SKM-1 treated with dmso at 0.1 percent for 144 hours (cell line): ENCODE measurements at regions not wholly inside any gene's neighbourhood (a gene's known extent, or its start where the extent isn't known, plus 50 kb on each side); places are given as distances from the start of the nearest gene placed in this dataset.
A peak's percentile ranks its signal among the peaks of the same experiment; 100 is the strongest.
"Not testable (repeated sequence)": the region's sequence is repeated elsewhere in the genome, so short reads cannot be mapped to it uniquely, and the experiment has no call there.

Source experiments
- DNase-seq: peaks from one replicate; lab custom pipeline; 2025; ENCODE audit not compliant: unreplicated experiment; lab: John Stamatoyannopoulos, UW

DNA sequence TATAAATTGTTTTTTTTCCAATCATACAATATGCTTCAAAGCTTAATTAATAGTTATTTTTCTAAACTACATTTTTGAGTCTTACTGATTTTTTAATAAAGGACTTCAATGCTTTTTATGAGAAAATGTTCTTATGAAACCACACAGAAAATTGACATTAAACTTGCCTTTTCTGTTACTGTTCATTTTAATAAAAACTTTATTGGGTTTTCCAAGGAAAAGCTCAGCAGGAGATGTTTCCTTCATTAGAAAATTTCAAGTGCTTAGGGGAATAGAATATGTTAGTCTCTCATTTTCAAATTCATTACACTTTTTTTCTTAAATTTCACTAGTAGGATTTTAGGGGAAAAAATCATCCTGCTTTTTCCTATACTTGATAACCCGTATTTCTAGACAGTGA is 711.4 kb downstream of the DIPK2A start:
- DNase-seq, result no peak

- DNase-seq, result no peak
These were observed 716.2 kb downstream of the DIPK2A start for GRCh38 chr3:144687862-144688261.

- no peak for DNase-seq
These were observed 720.9 kb downstream of the DIPK2A start for GRCh38 chr3:144692488-144692887.

- DNase-seq, result no peak
These were observed 736.8 kb downstream of the DIPK2A start for GRCh38 chr3:144708437-144708836.

DNA sequence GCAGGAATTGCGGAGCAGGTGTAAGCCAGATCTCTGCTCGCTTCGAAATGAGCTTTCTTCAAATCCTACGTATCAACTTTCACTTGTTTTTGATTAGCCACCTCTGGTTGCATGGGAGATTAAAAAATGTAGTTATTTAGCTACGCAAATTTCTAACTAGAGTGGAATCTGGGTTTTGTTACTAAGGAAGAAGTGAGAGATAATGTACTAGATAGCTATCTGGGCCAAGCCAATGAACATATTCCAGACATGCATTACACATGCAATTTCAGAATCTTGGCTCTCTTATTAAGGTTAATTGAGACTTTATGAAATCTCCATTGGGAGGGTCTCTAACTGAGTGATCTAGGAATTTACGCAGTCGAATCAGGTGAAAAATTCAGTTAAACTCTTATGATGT is 765.7 kb downstream of the DIPK2A start:
- no peak for DNase-seq

DNA sequence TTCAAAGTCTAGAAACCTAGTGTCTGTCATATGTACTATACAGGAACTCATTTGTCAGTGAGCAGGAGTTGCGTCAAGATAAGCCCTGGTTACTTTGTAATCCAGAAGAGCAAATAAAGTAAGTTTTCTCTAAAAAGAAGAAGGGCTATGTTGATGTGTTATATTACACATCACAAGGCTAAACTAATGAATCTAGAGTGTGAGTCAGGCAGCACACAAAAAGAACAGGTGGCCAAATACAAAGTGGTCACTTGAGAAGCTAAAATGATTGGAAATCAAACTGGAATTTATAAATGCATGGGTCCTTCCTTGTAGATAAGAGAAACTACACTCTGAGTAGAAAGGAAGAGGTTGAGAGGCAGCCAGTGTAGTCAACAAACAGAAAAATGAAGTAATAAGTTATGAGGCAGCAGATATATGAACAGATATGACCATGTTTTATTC is 771.6 kb downstream of the DIPK2A start:
- no peak for DNase-seq

DNA sequence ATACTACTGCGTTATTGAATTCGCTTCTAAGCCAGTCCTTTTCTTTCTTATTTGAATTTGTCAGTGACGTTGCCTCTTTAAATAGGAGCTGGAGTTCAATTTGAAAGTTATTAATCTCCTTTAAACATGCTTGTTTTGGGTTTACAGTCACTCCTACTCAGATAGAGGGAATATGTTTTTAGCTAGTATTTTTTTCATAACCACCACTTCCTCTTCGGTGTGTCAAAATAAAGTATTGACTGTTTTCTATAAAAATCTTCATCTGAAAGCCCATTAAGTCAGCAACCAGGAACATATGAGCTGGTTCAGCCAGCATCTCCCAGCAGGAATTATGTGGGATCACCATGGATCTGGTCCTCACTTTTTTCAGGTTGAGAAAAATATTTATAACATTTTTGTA is 772.9 kb downstream of the DIPK2A start:
- DNase-seq, result no peak

GRCh38 chr3:144746631-144747030 is 775.0 kb downstream of the DIPK2A start:
- no peak for DNase-seq

DNA sequence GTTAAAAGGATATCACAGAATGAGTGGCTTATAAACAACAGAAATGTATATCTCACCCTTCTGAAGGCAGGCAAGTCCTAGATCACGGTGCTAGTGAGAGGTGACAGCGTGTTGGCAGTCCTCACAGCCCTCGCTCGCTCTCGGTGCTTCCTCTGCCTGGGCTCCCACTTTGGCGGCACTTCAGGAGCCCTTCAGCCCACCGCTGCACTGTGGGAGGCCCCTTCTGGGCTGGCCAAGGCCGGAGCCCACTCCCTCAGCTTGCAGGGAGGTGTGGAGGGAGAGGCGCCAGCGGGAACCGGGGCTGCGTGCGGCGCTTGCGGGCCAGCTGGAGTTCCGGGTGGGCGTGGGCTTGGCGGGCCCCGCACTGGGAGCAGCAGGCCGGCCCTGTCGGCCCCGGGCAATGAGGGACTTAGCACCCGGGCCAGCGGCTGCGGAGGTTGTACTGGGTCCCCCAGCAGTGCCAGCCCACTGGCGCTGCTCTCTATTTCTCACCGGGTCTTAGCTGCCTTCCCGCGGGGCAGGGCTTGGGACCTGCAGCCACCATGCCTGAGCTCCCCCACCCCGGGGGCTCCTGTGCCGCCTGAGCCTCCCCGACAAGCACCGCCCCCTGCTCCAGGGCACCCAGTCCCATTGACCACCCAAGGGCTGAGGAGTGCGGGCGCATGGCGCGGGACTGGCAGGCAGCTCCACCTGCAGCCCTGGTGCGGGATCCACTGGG is 778.1 kb downstream of the DIPK2A start:
- not testable (repeated sequence) for DNase-seq

DNA sequence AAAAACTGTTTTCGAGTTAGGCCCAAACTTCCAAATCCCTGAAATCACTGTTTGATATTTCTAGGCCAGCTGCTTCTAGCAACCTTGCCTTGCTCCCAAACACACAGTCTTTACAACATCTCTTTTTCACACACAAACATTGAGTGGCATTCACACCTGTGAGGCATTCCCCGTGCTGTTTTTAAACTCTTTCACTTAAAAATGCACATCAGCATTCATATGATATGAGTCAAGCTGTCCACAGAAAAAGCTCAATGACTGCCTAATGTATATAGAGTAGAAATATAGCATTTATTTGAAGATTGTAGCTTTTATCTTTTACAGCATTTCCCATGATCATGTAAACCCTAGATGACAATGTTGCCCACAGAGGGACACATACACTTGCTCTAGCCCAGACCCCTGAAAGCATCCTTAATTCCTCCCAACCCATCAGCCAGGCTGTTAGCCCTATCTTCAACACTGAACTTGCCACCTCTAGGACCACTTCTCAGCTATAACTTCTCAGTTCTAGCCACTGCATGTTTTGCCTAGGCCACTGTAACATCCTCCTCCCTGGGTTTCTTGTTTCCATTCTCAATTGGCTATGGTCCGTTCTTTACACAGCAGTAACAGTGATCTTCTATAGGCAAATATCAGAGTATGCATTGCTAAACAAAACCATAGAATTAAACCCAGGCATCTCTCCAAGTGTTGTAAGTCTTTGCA is 782.6 kb downstream of the DIPK2A start:
- DNase-seq, result no peak

DNA sequence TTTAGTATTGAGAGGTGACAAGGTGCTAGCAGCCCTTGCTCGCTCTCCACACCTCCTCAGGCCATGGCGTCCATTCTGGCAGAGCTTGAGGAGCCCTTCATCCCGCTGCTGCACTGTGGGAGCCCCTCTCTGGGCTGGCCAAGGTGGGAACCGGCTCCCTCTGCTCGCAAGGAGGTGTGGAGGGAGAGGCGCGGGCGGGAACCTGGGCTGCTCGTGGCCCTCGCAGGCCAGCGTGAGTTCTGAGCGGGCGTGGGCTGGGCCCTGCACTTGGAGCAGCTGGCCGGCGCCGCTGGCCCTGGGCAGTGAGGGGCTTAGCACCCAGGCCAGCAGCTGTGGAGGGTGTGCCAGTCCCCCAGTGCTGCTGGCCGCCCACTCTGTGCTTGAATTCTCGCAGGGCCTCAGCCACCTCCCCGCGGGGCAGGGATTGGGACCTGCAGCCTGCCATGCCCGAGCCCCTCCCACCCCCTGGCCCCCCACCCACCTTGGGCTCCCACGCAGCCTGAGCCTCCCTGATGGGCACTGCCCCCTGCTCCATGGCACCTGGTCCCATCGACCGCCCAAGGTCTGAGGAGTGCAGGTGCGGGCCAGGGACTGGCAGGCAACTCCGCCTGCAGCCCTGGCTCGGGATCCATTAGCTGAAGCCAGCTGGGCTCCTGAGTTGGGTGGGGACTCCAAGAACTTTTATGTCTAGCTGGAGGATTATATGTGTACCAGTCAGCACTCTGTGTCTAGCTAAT is 785.2 kb downstream of the DIPK2A start:
- DNase-seq, result no peak

DNA sequence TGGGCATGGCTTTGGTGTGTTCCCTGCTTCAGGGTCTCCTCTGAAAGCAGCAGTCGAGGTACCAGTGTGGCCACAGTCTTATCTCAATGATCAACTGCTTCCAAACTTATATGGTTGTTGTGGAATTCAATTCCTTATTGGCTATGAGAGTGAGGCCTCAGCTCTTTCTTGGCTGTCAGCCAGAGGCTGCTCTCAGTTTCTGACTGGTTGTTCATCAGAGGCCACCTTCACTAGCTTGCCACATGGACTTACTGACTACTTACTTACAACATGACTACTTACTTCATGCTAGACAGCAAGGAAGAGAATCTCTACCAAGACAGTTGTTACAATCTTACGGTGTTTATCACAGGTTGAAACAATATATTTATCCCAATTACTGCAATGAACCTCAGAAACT is 789.2 kb downstream of the DIPK2A start:
- no peak for DNase-seq

- no peak for DNase-seq
These were observed 790.5 kb downstream of the DIPK2A start for GRCh38 chr3:144762091-144762490.

- DNase-seq, result no peak
These were observed 792.3 kb downstream of the DIPK2A start for GRCh38 chr3:144763878-144764454.

DNA sequence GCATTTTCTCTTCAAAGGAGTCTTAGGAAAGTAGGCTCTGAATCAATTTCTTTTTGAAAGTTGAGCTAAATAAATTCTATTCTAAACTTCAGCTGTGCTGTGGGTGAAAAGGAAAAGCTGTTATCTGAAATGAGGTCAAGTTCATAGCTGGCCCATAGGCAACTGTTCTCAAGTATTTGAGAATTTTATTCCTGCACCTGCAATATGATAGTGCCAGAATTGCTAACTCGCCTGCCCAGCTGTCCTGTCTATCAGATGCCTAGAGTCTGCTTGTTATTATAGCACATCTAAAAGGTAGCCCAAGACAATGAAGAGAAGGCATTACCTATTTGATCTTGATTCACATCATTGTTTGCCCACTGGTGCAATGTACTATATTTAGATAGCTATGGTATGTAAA is 798.7 kb downstream of the DIPK2A start:
- DNase-seq, result no peak

DNA sequence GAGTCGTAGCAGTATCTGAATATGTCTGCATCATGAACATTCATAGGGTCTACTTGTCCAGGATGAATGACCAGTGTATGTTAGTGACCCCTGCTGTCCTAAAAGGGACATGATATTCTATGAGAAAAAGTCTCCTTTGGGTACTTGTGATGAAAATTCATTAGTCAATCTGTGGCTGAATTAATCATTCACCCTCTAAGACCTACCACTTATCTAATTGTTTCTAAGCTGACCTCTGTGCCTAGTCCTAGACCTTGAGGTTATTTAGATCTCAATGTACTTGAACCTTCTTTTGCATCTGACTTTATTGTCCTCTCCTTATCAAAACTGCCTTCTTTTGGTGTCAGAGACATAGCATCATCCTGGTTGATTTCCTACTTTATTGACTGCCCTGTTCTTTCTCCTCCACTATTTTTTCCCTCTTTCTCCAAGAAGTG is 799.3 kb downstream of the DIPK2A start:
- peak; percentile 11 for DNase-seq

- DNase-seq, result no peak
These were observed 799.8 kb downstream of the DIPK2A start for GRCh38 chr3:144771381-144771870.

DNA sequence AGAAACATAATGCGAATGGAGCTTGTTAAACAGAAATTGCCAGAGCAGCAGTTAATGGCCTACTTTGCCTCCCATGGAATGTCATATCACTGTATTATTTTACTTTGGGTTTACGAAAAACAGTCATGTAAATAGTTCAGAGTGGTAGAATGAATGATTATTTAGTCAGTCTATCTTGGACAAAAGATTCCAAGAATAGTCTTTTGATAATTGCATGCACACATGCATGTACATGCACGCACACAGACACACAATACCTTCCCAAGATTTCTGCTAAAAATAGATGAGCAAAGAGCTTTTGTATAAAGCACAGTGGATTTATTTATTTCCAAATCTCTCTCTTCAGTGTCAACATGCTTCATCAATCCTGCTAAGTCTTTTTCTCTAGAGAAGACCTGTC is 800.7 kb downstream of the DIPK2A start:
- DNase-seq, result no peak

DNA sequence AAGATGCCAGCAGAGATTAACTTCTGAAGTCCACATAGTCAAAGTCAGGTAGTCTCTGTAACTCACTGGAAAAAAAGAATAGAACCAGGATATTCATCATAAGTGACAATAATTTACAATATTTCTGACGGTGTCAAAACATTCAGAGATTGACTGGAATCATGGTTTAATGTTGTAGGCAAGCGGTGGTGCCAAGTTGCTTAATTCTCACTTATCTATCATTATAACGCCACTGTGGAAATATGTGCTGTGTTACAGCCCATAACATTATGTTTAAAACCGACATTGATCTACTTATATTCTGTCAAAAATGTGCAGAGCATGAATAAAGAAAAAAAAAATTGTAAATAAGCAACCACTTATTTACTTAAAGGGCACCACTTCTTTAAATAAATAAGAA is 801.7 kb downstream of the DIPK2A start:
- DNase-seq, result no peak

- DNase-seq, result no peak
These were observed 803.3 kb downstream of the DIPK2A start for GRCh38 chr3:144774897-144775296.

DNA sequence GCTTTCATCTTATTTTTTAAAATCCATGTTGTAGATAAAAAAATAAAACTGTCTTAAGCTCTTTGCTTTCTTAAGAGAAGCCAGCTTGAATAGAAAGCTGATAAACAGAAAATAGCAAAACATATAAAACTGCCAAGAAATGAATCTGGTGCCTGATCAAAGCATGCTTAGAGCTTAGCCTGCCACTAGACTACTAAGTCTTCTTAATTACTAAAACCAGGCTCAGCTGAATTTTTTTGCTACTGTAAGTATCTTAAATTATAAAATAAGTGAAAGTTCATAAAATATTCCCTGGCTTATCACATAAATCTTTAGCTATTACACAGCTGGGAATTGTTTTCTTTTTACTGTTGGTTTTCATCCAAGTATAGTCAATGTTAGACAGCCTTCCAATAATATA is 803.9 kb downstream of the DIPK2A start:
- no peak for DNase-seq
